NCI-H510A (cell line): ENCODE measurements at regions not wholly inside any gene's neighbourhood (a gene's known extent, or its start where the extent isn't known, plus 50 kb on each side); places are given as distances from the start of the nearest gene placed in this dataset.
"Not testable (repeated sequence)": the region's sequence is repeated elsewhere in the genome, so short reads cannot be mapped to it uniquely, and the experiment has no call there.

ENCODE experiments used
- DNase-seq: peaks from one replicate; lab custom pipeline; 2025; lab: John Stamatoyannopoulos, UW

DNA sequence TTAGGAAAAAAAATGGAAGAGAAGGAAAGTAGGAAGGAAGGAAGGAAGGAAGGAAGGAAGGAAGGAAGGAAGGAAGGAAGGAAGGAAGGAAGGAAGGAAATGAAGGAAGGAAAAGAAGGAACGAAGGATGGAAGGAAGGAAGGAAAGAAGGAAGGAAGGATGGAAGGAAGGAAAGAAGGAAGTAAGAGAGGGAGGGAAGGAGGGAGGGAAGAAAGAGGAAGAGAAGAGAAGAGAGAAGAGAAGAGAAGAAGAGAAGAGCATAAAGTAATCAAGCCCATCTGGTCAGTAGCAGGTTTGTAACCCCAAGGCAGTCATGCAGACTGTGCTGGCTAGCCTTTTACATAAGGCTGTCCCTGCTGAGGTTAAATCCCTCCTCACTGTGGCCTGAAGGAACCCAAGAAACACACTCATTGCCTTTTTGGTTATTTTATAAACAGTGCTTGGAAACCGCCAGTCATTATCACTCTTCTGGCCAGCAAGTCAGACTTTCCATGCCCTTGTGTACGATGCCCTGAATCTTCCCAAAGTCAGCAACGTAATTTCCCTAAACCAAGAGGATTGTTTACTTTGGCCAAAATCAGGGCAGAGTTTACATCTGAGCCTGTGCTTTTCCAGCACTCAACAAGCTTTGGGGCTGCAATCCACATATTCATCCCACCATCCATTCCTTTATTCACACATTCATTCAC is 409.6 kb upstream of the MAF start:
- no peak for DNase-seq

DNA sequence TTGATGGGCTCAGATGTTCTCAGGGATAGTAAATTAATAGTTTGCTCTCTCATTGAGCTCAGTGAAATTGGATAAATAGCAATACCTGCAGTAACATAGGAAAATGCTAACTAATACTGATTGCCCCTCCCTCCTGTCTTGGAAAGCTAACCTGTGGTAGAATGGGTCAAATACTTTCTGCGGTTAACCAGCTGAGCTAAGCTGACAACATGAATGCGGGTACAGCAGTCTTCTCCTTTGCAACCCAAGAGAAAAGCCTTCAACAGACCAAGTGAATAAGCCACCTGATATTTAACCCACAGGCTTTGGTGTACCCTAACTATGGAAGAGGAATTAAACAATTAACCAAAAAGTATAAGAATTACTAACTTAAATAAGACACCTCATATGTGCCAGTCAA is 408.3 kb upstream of the MAF start:
- no peak for DNase-seq

DNA sequence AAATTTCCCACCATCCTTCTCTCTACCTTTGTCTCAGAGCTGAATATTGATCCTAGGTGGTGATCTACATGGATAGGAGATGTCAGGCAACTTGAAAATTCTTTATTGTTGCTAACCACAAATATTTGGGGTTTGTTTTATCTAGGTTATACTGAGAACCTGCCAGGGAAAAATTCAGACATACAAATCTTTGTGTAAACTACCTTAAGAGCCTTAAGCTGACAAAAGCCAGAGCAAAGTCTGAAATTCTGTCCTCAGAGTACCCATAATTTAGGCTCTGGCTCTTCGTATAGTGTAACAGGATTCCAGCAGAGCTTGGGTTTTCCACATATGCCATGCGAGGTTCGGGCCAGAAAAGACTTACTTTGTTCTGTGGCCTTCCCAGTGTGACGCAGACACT is 406.7 kb upstream of the MAF start:
- no peak for DNase-seq

DNA sequence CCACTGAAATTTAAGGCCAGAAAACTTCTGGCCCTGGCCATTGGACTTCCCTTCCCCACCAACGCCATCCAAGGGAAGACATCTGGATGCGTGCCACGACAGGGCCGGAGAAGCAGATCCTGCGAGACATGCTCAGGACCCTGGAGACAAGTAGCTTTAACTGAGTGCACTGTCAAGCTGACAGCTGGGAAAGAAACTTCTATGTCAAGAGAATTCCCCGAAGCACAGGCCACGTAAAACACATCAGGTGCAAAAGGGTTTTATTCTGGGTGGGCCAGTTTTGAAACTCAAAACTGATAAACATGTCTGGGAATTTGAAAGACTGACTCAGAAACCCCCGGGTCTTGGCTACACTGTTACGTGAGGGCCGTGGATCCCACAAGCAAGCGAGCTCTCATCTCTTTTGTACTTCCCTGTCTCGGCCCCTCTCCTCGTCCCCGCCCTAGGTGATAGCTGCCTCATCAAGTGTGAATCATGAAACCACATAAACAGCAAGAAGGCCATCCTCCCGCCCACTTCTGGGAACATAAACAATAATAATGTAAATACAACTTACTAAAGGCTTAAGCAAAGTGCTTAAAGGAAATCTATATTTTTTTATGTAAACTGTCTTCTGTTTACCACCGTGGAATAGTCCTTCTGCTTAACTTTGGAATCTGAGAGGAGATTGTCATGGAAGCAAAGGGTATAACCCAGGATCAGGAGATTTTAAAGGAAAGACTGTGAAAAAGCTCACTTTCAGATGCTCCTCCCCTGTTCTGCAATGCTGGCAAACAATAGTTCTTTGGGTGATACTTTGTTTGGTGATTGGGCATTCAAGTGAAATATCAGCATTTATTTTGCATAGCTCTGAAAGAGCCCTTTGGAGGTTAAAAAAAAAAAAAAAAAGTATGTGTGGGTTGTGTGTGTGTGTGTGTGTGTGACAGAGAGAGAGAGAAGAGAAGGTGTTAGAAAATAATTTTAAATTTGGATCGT is 406.0 kb upstream of the MAF start:
- DNase-seq = no peak

DNA sequence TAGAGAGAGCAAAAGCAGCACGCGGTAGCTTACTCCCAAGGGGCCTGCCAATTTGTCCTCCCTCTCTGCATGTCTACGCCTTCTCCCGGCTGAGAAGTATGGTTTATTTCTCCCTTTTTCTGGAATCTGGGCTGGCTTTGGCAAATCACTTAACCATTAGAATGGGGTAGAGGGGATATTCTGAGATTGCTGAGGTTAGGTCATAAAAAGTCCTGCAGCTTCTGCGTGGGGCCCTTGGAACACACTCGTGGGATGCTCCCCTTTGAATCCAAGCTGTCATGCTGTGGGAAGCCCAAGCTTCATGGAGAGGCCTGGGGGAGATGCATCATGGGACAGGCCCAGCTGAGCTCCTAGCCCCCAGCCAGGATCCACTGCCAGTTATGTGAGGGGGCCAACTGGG is 403.6 kb upstream of the MAF start:
- no peak for DNase-seq

DNA sequence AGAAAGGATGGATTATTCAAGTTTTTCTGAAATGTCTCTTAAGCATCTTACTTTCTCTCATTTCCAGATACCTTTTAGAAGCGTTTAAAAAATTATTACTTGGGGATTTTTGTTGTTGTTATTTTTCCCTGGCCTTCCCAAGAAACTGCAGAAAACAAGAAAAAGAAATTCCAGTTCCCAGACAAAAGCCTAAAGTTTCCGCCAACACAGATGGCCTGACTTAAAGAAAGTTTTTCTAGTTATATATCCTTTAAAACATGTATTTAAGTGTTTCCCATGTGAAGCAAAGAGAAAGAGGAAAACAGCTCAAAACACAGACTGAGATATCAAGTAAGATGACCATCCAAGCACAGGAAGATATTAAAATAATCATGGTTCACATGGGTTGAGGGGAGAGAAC is 401.7 kb upstream of the MAF start:
- DNase-seq = no peak

DNA sequence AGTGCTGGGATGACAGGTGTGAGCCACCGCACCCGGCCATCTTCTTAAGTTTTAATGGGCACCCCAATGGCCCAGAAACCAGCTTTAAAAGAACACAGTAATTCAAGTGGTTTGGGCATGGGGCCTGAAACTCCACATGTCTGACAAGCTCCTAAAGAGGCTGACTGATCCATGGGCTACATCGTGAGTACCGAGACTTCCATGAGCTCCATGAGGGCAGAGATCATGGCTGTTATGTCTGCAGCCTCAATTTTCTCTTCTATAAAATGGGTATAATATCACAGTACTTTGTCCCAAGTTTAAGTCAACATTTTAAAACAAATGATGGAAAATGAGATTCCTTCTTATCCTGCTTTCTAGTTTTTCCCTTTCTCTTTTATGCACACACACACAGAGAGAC is 397.6 kb upstream of the MAF start:
- DNase-seq = no peak

DNA sequence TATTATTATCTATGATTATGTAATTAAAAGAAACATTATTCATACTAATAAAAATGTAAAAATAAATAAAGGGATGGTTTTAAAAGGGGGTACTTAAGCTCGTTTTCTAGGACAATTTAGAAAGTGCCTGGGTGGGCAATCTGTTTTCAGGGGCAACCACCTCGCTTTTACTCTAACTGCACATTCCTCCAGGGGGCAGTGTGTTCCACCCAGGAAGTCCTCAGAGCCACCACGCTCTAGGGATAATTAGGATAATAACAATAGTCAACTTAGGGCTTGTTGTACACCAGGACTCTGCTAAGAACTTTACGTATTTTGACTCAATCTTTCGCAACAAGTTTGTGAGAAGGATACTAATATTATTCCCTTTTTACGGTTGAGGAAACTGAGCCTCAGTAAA is 396.7 kb upstream of the MAF start:
- DNase-seq = no peak

DNA sequence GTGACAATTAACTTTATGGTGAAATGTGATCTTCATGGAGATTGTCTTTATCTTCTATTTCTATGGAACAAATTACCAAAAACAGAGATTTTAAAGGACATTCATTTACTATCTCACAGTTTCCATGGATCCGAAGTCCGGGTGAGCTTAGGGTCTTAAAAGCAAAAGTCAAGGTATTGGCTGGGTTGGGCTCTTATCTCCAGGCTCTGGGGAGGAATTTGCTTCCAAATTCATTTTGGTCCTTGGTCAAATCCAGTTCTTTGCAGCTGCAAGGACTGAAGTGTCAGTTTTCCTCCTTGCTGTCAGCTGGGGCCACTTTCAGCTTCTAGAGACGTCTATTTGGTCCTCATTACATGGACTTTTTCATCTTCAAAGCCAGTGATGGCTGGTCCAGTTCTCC is 395.8 kb upstream of the MAF start:
- no peak for DNase-seq

DNA sequence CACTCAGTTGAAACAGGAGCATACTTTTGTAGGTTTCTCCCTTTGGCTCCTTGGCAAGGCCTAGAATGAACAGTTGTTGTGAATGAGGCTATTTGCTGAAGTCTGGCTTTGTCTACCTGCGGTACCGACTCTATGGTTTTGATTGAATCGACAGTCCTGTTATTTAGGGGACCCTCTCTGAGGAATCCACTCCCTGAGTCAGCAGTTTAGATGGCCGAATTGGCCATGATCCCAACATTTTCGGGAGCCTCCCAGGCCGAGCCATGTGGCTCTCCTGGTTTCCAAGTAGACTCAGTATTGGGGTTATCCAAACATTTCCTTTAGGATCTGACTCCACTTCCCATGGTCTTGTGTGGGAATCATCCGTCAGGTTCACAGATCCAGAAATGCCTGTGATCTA is 394.8 kb upstream of the MAF start:
- DNase-seq = no peak

DNA sequence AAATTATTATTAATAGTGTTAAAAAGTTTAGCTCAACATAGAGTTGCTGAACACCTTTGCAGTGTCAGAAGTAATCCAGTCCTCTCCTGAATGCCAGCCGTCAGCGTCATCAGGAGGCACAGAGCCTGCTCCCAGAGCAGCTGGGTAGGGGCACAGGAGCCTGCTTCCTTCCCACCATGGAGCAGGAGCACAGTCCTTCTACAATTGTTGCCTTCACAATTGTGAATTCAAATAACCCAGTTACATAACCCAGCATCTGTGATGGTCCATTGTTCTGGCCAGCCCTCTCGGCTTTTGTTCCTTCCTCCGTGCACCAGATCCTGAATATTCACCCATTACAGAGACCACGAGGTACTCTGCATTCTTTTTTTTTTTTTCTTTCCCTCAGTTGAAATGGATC is 393.9 kb upstream of the MAF start:
- no peak for DNase-seq

DNA sequence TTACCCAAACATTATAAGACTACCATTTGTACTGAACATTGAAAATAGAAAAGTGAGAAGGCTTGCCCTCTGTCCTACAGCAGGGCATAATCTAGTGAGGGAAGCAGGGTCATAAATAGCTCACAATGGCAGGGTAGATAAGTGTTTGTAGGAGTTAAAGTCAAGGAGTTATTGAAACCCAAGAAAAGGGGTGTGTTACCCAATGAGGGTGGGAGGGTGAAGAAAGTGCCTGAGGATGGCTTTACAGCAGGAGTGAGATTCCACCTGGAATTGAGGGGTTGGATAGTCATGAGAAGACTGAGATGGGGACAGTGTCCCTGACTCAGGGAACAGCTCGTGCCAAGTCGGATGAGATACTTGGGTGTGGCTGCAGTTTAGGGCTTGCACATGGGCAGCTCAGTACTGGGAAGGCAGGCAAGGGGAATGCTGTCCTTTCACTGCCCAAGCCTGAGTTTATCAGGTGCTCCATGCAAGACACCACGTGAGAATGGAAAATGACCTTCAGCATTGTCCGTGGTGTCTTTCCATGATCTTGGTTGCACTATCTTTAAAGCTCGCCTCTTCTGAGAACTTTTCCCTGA is 393.2 kb upstream of the MAF start:
- DNase-seq = no peak

DNA sequence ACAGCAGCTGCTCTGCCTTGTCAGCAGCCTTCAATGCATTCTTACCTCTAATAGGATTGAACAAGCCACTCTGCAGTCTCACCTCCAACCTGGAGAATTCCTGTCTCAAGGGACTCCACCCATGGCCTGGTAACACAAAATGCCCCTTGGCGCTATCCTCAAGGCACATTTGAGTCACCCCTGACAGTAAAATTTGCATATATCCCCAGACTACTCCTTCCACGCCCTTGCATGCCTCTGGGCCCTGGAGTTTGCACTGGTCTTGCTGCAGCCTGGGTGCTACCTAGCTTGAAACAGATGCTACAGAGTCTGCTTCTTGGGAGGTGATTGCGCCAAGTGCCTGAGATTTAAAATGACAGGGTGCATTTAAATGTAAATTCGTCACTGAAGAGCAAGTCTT is 391.4 kb upstream of the MAF start:
- DNase-seq = no peak

DNA sequence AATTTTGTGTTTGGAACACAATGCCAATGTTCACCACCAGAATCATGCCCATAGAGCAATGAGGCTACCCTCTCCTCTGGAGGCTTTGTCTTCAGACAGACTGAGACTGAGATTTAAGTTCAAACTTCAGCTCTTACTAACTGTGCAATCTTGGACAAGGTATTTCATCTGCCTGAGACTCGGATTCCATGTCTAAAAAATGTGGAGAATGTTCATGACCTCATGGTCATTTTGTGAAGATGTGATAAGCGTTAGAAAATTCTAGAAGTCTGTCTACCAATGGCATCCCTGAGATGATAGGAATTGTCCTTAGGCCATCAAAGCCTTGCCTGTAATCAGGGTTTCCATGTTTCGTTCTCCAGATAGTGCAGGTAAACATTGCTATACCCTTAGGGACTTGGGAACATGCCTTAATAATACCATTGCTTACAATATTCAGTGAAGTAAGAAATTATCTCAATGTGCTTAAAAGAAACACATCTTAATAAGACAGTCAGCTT is 388.2 kb upstream of the MAF start:
- DNase-seq = no peak

DNA sequence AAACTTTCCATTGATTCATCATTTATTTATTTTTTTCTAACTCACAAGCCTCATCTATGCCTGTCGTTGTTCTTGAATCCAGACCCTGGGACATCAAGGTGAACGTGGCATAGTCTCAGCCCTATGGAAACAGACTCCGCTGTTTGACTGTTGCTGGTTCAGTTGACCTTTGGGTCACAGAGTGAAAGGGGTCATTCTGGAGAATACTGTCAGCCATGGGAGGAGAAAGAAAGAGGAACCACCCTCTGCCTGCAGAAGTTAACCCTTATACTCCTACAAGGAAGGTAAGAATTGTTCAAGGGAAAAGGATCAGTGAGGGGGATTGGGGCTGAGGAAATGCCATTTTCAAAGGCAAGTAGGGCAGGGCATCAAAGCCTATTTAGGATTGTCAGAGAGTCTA is 387.6 kb upstream of the MAF start:
- DNase-seq = no peak

DNA sequence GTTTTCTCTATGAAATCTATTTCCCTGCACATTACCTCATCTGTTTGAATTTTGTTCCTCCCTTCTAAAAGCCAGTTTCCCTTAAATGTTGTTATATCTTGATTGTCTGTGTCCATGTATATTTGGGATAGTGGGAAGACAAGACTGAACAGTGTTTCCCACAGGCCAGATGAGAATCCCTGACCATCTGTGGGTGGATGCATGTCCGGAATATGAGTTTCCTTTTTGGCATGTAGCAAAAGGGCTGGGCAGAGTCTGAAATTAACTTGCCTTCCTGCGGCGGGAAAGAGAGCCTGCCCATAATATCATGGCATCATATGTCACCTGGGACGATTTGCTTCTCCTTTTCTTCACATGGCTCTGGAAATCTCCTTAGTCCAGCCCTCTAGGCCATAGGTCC is 385.8 kb upstream of the MAF start:
- DNase-seq = no peak

DNA sequence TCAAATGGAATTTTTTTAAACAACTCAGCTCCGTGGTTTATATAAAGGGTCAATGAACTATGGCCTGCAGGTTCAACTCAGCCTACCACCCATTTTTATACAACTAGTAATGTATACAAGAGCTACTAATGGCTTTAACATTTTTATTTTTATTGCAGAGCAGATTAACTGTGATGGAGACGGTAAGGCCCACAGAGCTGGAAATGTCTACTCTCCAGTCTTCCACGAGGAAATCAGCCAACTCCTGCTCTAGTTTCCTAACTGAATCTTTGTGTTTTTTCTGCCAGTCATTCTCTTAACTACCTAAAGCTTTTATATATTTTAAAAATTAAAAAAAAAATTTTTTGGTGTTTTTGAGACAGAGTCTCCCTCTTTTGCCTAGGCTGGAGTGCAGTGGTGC is 385.1 kb upstream of the MAF start:
- no peak for DNase-seq

DNA sequence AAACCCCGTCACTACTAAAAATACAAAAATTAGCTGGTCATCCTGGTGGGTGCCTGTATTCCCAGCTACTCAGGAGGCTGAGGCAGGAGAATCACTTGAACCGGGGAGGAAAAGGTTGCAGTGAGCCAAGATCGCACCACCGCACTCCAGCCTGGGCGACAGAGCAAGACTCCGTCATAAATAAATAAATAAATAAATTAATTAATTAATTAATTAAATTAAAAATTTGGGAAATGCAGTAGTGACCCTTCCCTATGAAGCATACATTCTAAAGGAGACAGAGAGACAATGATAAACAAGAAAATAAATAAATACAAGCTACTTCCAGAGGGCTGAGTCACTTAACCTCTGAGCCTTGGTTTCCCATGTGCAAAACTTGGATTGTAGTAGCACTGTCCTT is 383.6 kb upstream of the MAF start:
- not testable (repeated sequence) for DNase-seq

DNA sequence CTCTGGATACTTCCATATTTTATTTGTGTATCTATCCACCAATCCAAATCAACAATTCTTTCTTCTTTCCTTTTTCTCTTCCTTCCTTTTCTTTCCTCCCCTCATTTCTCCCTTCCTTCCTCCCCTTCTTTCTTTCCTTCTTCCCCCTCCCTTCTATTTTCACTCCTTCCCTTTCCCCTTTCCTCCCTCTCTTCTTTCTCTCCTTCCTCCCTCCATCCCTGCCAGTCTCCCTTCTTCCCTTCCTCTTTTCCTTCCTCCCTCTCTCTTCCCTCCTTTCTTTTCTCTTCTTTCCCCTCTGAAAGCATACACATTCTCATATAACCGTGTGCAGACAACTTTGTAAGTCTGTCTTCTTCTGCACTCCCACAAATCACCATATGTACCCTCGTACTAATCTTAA is 382.3 kb upstream of the MAF start:
- no peak for DNase-seq

DNA sequence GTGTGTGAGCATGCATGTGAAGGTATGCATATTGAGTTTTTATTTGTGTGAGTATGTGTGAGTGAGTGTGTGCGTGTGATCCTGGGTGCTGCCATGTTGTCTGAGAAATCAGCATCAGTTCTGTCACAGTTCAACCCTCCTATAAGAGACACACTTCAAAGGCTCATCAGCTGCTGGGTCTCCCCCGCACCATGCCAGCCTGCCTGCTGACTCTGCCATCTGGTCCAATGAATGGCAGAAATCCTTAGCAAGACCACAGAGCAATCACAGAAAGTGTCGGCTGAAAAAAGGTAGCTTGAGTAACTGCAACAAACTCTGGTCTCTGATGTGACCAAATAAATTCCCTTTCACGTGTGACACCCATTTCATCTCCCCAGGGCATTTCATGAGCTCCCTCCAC is 381.8 kb upstream of the MAF start:
- no peak for DNase-seq

DNA sequence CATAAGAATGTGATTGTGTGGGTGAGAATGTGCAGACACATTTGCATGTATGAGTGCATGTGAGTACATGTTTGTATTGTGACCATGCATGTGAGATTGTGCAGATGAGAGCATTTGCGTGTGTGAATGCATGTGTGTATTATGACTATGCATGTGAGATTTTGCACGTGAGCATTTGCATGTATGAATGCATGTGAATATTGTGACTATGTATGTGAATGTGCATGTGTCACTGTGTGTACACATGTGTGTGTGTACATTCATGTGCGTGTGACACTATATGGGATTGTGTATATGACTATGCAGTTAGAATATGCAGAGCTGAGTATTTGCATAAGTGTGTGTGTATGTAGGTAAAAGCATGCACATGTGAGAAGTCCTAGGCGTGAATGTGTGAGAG is 381.3 kb upstream of the MAF start:
- no peak for DNase-seq

DNA sequence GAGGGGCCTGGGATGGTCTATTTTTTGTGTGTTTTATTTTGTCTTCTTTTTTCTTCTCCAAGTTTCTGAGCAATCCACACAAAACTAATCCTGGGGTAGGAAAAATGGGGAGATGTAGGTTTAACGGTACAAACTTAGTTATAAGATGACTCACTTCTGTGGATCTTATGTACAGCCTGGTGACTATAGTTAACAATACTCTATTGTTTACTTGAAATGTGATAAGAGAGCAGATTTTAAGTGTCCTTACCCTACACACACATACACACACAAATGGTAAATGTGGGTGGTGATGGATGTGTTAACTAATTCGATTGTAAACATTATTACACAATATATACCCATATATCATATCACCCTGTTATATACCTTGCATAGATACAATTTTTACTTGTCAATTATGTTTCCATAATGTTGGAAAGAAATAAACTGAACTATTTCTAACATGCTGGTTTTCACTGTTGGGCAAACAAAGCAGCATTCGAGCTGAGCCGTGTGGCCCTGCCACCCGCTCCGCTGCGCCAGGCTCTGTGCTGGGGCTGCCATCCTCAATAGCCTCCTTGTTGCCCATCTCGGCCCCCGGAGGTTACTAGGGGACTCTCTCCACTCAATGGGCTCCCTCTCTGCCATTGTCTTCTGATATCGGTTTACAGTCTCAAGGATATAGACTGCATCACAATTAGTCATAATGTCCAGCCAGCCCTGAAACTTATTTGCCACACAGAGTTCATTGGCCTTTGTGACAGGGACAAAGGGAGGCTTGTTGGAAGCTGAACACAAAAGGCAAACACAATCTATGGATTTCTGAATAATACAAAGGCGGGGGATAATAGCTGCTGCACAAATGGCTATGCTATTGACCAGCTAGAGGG is 380.3 kb upstream of the MAF start:
- no peak for DNase-seq
